ENCODE measurements at regions not wholly inside any gene's neighbourhood (a gene's known extent, or its start where the extent isn't known, plus 50 kb on each side); places are given as distances from the start of the nearest gene placed in this dataset.
A peak's percentile ranks its signal among the peaks of the same experiment; 100 is the strongest.

DNA sequence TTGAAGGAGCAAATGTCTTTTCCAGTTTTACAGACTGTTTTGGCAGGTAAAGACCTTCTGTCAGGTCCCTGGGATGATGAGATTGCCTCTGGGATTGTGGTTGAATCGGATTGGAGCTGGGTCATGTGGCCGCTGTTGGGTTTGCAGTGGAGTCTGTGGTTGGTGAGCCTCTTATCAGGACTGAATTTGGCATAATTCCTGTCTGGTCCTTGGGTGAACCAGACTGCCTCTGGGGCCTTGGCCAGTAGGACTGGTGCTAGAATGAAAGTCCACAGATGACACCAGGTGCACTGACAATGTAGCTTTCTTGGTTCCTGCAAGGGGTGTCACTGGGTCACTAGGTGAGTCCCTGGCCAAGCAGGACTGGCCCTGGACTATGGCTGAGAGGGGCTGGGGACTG, 155.3 kb downstream of the TPH2 start:
- H3K27me3 ChIP-seq, result no peaks in the 10 kb centered on the region
- no peaks in the 10 kb centered on the region for H3K36me3 ChIP-seq
- no peak overlapping the region for H3K27ac ChIP-seq
- no peaks in the 10 kb centered on the region for H3K4me1 ChIP-seq (ENCODE audit: low read depth)
- no peak overlapping the region for H3K4me3 ChIP-seq
- TF ChIP-seq, protein P1, sequence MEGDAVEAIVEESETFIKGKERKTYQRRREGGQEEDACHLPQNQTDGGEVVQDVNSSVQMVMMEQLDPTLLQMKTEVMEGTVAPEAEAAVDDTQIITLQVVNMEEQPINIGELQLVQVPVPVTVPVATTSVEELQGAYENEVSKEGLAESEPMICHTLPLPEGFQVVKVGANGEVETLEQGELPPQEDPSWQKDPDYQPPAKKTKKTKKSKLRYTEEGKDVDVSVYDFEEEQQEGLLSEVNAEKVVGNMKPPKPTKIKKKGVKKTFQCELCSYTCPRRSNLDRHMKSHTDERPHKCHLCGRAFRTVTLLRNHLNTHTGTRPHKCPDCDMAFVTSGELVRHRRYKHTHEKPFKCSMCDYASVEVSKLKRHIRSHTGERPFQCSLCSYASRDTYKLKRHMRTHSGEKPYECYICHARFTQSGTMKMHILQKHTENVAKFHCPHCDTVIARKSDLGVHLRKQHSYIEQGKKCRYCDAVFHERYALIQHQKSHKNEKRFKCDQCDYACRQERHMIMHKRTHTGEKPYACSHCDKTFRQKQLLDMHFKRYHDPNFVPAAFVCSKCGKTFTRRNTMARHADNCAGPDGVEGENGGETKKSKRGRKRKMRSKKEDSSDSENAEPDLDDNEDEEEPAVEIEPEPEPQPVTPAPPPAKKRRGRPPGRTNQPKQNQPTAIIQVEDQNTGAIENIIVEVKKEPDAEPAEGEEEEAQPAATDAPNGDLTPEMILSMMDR (IDR thresholded peaks at IDR 0.05; ENCODE audit: low read depth, low read length), result no peak
- no peak for DNase-seq (ENCODE audit: low read depth in 1 of 2, low spot score in 1 of 2)
- H3K9me3 ChIP-seq (ENCODE audit: low read depth), result no peaks in the 10 kb centered on the region

DNA sequence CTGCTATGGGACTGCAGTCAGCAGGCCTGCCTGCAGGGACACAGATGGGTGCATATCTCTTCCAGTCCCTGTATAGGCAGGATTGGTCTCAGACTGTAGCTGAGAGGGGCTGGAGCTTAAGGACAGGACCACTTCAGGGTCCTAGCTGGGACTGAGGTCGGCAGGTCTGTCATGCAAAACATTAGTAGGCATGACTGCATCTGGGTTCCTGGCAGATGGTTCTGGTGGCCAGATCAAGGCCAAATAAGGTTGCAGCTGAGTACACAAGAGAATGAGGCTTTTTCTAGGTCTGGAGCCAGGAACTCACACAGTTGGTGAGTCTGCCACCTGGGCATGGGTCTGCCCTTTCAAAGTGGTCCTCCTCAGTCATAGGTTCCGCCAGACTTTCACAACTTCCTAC, 155.8 kb downstream of the TPH2 start:
- DNase-seq (ENCODE audit: low read depth in 1 of 2, low spot score in 1 of 2), result no peak
- no peaks in the 10 kb centered on the region for H3K27me3 ChIP-seq
- no peaks in the 10 kb centered on the region for H3K36me3 ChIP-seq
- H3K4me1 ChIP-seq (ENCODE audit: low read depth), result no peaks in the 10 kb centered on the region
- H3K27ac ChIP-seq, result no peak overlapping the region
- H3K9me3 ChIP-seq (ENCODE audit: low read depth), result no peaks in the 10 kb centered on the region
- TF ChIP-seq, protein P1 (IDR thresholded peaks at IDR 0.05; ENCODE audit: low read depth, low read length), result no peak
- H3K4me3 ChIP-seq, result no peak overlapping the region

DNA sequence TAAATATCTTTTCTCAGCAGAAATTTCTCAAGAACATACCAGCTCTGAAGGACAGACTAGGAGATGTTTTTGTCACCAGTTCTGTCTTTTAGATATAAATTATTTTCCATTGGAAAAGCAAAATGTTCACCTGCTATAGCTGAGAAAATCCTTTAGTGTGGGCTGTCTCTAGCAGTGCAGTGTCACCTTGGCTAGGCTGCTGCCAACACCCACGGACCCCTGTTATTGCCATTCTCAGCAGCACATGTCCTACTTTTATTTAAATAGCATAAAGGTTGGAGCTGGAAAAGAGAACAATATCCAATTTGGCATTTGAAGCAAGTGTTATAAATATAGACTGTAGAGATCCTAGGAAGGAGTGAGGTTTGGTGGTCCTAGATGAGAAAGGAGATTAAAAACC, 156.4 kb downstream of the TPH2 start:
- Histone ChIP-seq H3K9me3 (ENCODE audit: low read depth) (no peaks in the 10 kb centered on the region), H3K27me3 (no peaks in the 10 kb centered on the region), H3K27ac (no peak overlapping the region), H3K4me3 (no peak overlapping the region), H3K4me1 (ENCODE audit: low read depth) (no peaks in the 10 kb centered on the region), H3K36me3 (no peaks in the 10 kb centered on the region)
- TF ChIP-seq, protein P1 (IDR thresholded peaks at IDR 0.05; ENCODE audit: low read depth, low read length), result no peak
- no peak for DNase-seq (ENCODE audit: low read depth in 1 of 2, low spot score in 1 of 2)

DNA sequence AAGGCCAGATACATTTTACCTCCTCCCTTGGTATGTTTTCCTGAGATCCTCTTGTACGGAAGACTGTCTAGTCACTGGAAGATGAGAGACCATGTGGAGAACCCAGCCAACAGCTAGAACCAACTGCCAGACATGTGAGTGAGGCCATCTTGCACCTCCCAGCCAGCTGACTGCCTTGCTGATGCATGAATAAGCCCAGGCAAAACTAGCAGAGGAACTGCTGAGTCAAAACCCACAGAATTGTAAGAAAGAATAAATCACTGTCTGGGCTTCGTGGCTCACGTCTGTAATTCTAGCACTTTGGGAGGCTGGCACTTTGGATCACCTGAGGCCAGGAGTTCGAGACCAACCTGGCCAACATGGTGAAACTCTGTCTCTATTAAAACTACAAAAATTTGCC, 160.0 kb downstream of the TPH2 start:
- Histone ChIP-seq H3K4me3 (no peak overlapping the region), H3K9me3 (ENCODE audit: low read depth) (no peaks in the 10 kb centered on the region), H3K27me3 (no peaks in the 10 kb centered on the region), H3K4me1 (ENCODE audit: low read depth) (no peaks in the 10 kb centered on the region), H3K36me3 (no peaks in the 10 kb centered on the region), H3K27ac (no peak overlapping the region)
- DNase-seq (ENCODE audit: low read depth in 1 of 2, low spot score in 1 of 2), result peak in 1 of 2 donors; percentile 0
- TF ChIP-seq, protein P1 (IDR thresholded peaks at IDR 0.05; ENCODE audit: low read depth, low read length), result no peak

DNA sequence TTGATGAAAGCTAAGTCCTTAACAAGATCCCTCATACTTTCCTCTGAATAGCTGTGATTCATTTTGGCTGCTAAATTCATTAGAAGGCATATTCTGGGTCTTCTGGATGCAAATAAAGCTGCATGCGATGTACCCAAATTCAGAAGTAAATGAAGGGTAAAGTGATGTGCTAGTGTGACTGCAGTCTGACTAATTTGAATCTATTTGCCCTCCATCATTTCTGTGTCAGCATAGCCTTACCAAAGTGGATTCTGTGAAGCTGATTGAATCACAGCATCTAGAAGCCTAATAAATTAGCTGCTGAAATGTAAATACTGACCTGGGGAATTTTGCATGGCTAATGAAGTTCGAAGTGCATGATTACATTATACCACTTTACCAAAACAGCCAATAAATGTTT, 162.2 kb downstream of the TPH2 start:
- TF ChIP-seq, protein P1 (IDR thresholded peaks at IDR 0.05; ENCODE audit: low read depth, low read length), result no peak
- Histone ChIP-seq H3K27ac (no peak overlapping the region), H3K27me3 (no peaks in the 10 kb centered on the region), H3K9me3 (ENCODE audit: low read depth) (no peaks in the 10 kb centered on the region), H3K4me3 (no peak overlapping the region), H3K4me1 (ENCODE audit: low read depth) (no peaks in the 10 kb centered on the region), H3K36me3 (no peaks in the 10 kb centered on the region)
- no peak for DNase-seq (ENCODE audit: low read depth in 1 of 2, low spot score in 1 of 2)

DNA sequence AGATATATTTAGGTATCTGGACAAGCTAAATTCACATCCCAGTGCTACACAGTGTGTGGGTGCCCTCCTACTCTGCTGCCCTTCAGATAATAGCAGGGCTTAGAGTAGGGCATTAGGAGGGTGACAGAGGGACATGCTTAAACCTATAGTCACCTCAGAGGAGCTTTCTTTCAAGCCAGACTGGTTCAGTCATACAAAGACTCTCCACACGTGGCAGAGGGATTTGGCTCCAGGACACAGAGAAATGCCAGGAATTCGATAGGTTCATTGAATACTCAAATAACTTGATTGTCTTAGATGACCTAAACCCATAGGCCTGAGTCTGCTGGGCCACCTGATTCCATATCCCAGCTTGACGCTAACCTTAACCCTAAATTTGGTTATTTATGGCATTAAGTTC, 163.5 kb downstream of the TPH2 start:
- no peaks in the 10 kb centered on the region for H3K9me3 ChIP-seq (ENCODE audit: low read depth)
- H3K27me3 ChIP-seq, result no peaks in the 10 kb centered on the region
- DNase-seq (ENCODE audit: low read depth in 1 of 2, low spot score in 1 of 2), result no peak
- no peak overlapping the region for H3K27ac ChIP-seq
- H3K4me1 ChIP-seq (ENCODE audit: low read depth), result no peaks in the 10 kb centered on the region
- no peaks in the 10 kb centered on the region for H3K36me3 ChIP-seq
- TF ChIP-seq, protein P1 (IDR thresholded peaks at IDR 0.05; ENCODE audit: low read depth, low read length), result no peak
- no peak overlapping the region for H3K4me3 ChIP-seq

All from cardiac muscle cell (in vitro differentiated cells and primary cell).